ENCODE measurements at regions not wholly inside any gene's neighbourhood (a gene's known extent, or its start where the extent isn't known, plus 50 kb on each side); places are given as distances from the start of the nearest gene placed in this dataset.
A peak's percentile ranks its signal among the peaks of the same experiment; 100 is the strongest.

GRCh38 chr10:34957531-34957930 lies 132.6 kb downstream of the CUL2 start:
- no peak overlapping the region for H4K8ac ChIP-seq (ENCODE audit: low read length)
- peaks cover 4% of the 10 kb centered on the region for H3K4me1 ChIP-seq (ENCODE audit: control insufficient read depth, insufficient read depth, low read depth, low read length)
- H3K79me1 ChIP-seq (replicated peaks; ENCODE audit: low read length, poor library complexity, severe bottlenecking) = no peaks in the 10 kb centered on the region
- no peak overlapping the region for H2BK5ac ChIP-seq (ENCODE audit: low read depth, low read length, poor library complexity, severe bottlenecking)
- H3K9ac ChIP-seq (ENCODE audit: low read length) = no peak overlapping the region
- no peak overlapping the region for H3K23ac ChIP-seq (ENCODE audit: low read length in 2 of 2)
- H3K14ac ChIP-seq (ENCODE audit: low read length in 2 of 2) = no peak overlapping the region
- no peak overlapping the region for H2BK12ac ChIP-seq (ENCODE audit: low read length in 2 of 2)
- H3K4me2 ChIP-seq (ENCODE audit: low read length, poor library complexity, severe bottlenecking) = no peak overlapping the region
- H4K91ac ChIP-seq (ENCODE audit: low read length) = peak overlapping the region; percentile 52
- no peak overlapping the region for H2AK5ac ChIP-seq (ENCODE audit: low read length, severe bottlenecking)
- H3K36me3 ChIP-seq (ENCODE audit: control insufficient read depth in 1 of 2, insufficient read depth in 2 of 2, low read depth in 1 of 2, low read length in 2 of 2) = no peaks in the 10 kb centered on the region
- no peak overlapping the region for H3K18ac ChIP-seq (ENCODE audit: low read depth in 1 of 2, low read length in 2 of 2)
- H3K27me3 ChIP-seq (ENCODE audit: control insufficient read depth in 1 of 2, insufficient read depth in 1 of 2, low read length in 2 of 2) = no peaks in the 10 kb centered on the region
- no peak overlapping the region for H2AFZ ChIP-seq (ENCODE audit: low read depth, low read length)
- no peak overlapping the region for H3K4ac ChIP-seq (ENCODE audit: low read depth in 1 of 2, low read length in 2 of 2)
- H3K9me3 ChIP-seq (ENCODE audit: control insufficient read depth, low read length) = no peaks in the 10 kb centered on the region
- H2BK15ac ChIP-seq (ENCODE audit: low read depth, poor library complexity, severe bottlenecking) = no peak overlapping the region
- no peak overlapping the region for H3K4me3 ChIP-seq (ENCODE audit: insufficient read depth in 1 of 2, low read depth in 1 of 2, low read length in 2 of 2)
- no peak overlapping the region for H2BK120ac ChIP-seq (ENCODE audit: low read depth, low read length)
- 91% methylated on average over 6 of the region's 6 CpGs for WGBS
- H3K27ac ChIP-seq (ENCODE audit: low read length, poor library complexity, severe bottlenecking) = no peak overlapping the region
- no peak for DNase-seq

GRCh38 chr10:34956756-34957155 lies 133.4 kb downstream of the CUL2 start:
- no peak overlapping the region for H3K9ac ChIP-seq (ENCODE audit: low read length)
- H3K14ac ChIP-seq (ENCODE audit: low read length in 2 of 2) = no peak overlapping the region
- no peak overlapping the region for H3K23ac ChIP-seq (ENCODE audit: low read length in 2 of 2)
- H3K27me3 ChIP-seq (ENCODE audit: control insufficient read depth in 1 of 2, insufficient read depth in 1 of 2, low read length in 2 of 2) = no peaks in the 10 kb centered on the region
- no peak overlapping the region for H2AFZ ChIP-seq (ENCODE audit: low read depth, low read length)
- no peak overlapping the region for H3K18ac ChIP-seq (ENCODE audit: low read depth in 1 of 2, low read length in 2 of 2)
- H2AK5ac ChIP-seq (ENCODE audit: low read length, severe bottlenecking) = no peak overlapping the region
- H3K36me3 ChIP-seq (ENCODE audit: control insufficient read depth in 1 of 2, insufficient read depth in 2 of 2, low read depth in 1 of 2, low read length in 2 of 2) = no peaks in the 10 kb centered on the region
- no peak overlapping the region for H4K8ac ChIP-seq (ENCODE audit: low read length)
- no peak overlapping the region for H3K27ac ChIP-seq (ENCODE audit: low read length, poor library complexity, severe bottlenecking)
- no peaks in the 10 kb centered on the region for H3K9me3 ChIP-seq (ENCODE audit: control insufficient read depth, low read length)
- H2BK12ac ChIP-seq (ENCODE audit: low read length in 2 of 2) = no peak overlapping the region
- H2BK15ac ChIP-seq (ENCODE audit: low read depth, poor library complexity, severe bottlenecking) = no peak overlapping the region
- no peaks in the 10 kb centered on the region for H3K79me1 ChIP-seq (replicated peaks; ENCODE audit: low read length, poor library complexity, severe bottlenecking)
- H3K4me1 ChIP-seq (ENCODE audit: control insufficient read depth, insufficient read depth, low read depth, low read length) = peaks cover 4% of the 10 kb centered on the region
- 78% methylated on average over 3 of the region's 3 CpGs for WGBS
- H3K4me3 ChIP-seq (ENCODE audit: insufficient read depth in 1 of 2, low read depth in 1 of 2, low read length in 2 of 2) = no peak overlapping the region
- H2BK5ac ChIP-seq (ENCODE audit: low read depth, low read length, poor library complexity, severe bottlenecking) = no peak overlapping the region
- no peak overlapping the region for H3K4ac ChIP-seq (ENCODE audit: low read depth in 1 of 2, low read length in 2 of 2)
- H3K4me2 ChIP-seq (ENCODE audit: low read length, poor library complexity, severe bottlenecking) = no peak overlapping the region
- no peak overlapping the region for H2BK120ac ChIP-seq (ENCODE audit: low read depth, low read length)
- H4K91ac ChIP-seq (ENCODE audit: low read length) = no peak overlapping the region
- DNase-seq = no peak

- WGBS = no CpG with 5 or more reads among the region's 2 CpGs
- Histone ChIP-seq H3K18ac (ENCODE audit: low read depth in 1 of 2, low read length in 2 of 2) (peak overlapping the region in 1 of 2 experiments; percentile 43), H2BK120ac (ENCODE audit: low read depth, low read length) (no peak overlapping the region), H2AK5ac (ENCODE audit: low read length, severe bottlenecking) (no peak overlapping the region), H3K23ac (ENCODE audit: low read length in 2 of 2) (no peak overlapping the region), H3K4ac (ENCODE audit: low read depth in 1 of 2, low read length in 2 of 2) (no peak overlapping the region), H2AFZ (ENCODE audit: low read depth, low read length) (no peak overlapping the region), H3K9ac (ENCODE audit: low read length) (no peak overlapping the region), H3K79me1 (replicated peaks; ENCODE audit: low read length, poor library complexity, severe bottlenecking) (no peaks in the 10 kb centered on the region), H4K91ac (ENCODE audit: low read length) (no peak overlapping the region), H2BK5ac (ENCODE audit: low read depth, low read length, poor library complexity, severe bottlenecking) (no peak overlapping the region), H3K4me1 (ENCODE audit: control insufficient read depth, insufficient read depth, low read depth, low read length) (peaks cover 2% of the 10 kb centered on the region), H2BK15ac (ENCODE audit: low read depth, poor library complexity, severe bottlenecking) (no peak overlapping the region), H3K36me3 (ENCODE audit: control insufficient read depth in 1 of 2, insufficient read depth in 2 of 2, low read depth in 1 of 2, low read length in 2 of 2) (no peaks in the 10 kb centered on the region), H3K14ac (ENCODE audit: low read length in 2 of 2) (no peak overlapping the region), H3K4me3 (ENCODE audit: insufficient read depth in 1 of 2, low read depth in 1 of 2, low read length in 2 of 2) (no peak overlapping the region), H3K4me2 (ENCODE audit: low read length, poor library complexity, severe bottlenecking) (no peak overlapping the region), H3K27me3 (ENCODE audit: control insufficient read depth in 1 of 2, insufficient read depth in 1 of 2, low read length in 2 of 2) (no peaks in the 10 kb centered on the region), H3K9me3 (ENCODE audit: control insufficient read depth, low read length) (no peaks in the 10 kb centered on the region), H4K8ac (ENCODE audit: low read length) (peak overlapping the region; percentile 13), H3K27ac (ENCODE audit: low read length, poor library complexity, severe bottlenecking) (no peak overlapping the region), H2BK12ac (ENCODE audit: low read length in 2 of 2) (no peak overlapping the region)
- no peak for DNase-seq
Measured at GRCh38 chr10:34955391-34955790, 134.8 kb downstream of the CUL2 start.

- H3K4me3 ChIP-seq (ENCODE audit: insufficient read depth in 1 of 2, low read depth in 1 of 2, low read length in 2 of 2) = no peak overlapping the region
- H2BK12ac ChIP-seq (ENCODE audit: low read length in 2 of 2) = no peak overlapping the region
- no peak overlapping the region for H3K23ac ChIP-seq (ENCODE audit: low read length in 2 of 2)
- H3K4ac ChIP-seq (ENCODE audit: low read depth in 1 of 2, low read length in 2 of 2) = no peak overlapping the region
- no peaks in the 10 kb centered on the region for H3K4me1 ChIP-seq (ENCODE audit: control insufficient read depth, insufficient read depth, low read depth, low read length)
- no peak overlapping the region for H2AFZ ChIP-seq (ENCODE audit: low read depth, low read length)
- H4K8ac ChIP-seq (ENCODE audit: low read length) = no peak overlapping the region
- no peak overlapping the region for H2AK5ac ChIP-seq (ENCODE audit: low read length, severe bottlenecking)
- no peaks in the 10 kb centered on the region for H3K36me3 ChIP-seq (ENCODE audit: control insufficient read depth in 1 of 2, insufficient read depth in 2 of 2, low read depth in 1 of 2, low read length in 2 of 2)
- no peaks in the 10 kb centered on the region for H3K27me3 ChIP-seq (ENCODE audit: control insufficient read depth in 1 of 2, insufficient read depth in 1 of 2, low read length in 2 of 2)
- no peaks in the 10 kb centered on the region for H3K79me1 ChIP-seq (replicated peaks; ENCODE audit: low read length, poor library complexity, severe bottlenecking)
- H2BK120ac ChIP-seq (ENCODE audit: low read depth, low read length) = no peak overlapping the region
- no peak overlapping the region for H3K27ac ChIP-seq (ENCODE audit: low read length, poor library complexity, severe bottlenecking)
- no peak overlapping the region for H3K14ac ChIP-seq (ENCODE audit: low read length in 2 of 2)
- H3K9ac ChIP-seq (ENCODE audit: low read length) = no peak overlapping the region
- no peaks in the 10 kb centered on the region for H3K9me3 ChIP-seq (ENCODE audit: control insufficient read depth, low read length)
- H3K4me2 ChIP-seq (ENCODE audit: low read length, poor library complexity, severe bottlenecking) = no peak overlapping the region
- H2BK15ac ChIP-seq (ENCODE audit: low read depth, poor library complexity, severe bottlenecking) = no peak overlapping the region
- 87% methylated on average over 5 of the region's 5 CpGs for WGBS
- no peak overlapping the region for H3K18ac ChIP-seq (ENCODE audit: low read depth in 1 of 2, low read length in 2 of 2)
- H2BK5ac ChIP-seq (ENCODE audit: low read depth, low read length, poor library complexity, severe bottlenecking) = no peak overlapping the region
- no peak overlapping the region for H4K91ac ChIP-seq (ENCODE audit: low read length)
- no peak for DNase-seq
Measured at GRCh38 chr10:34954142-34954541, 136.0 kb downstream of the CUL2 start.
